ENCODE measurements at regions not wholly inside any gene's neighbourhood (a gene's known extent, or its start where the extent isn't known, plus 50 kb on each side); places are given as distances from the start of the nearest gene placed in this dataset.

DNA sequence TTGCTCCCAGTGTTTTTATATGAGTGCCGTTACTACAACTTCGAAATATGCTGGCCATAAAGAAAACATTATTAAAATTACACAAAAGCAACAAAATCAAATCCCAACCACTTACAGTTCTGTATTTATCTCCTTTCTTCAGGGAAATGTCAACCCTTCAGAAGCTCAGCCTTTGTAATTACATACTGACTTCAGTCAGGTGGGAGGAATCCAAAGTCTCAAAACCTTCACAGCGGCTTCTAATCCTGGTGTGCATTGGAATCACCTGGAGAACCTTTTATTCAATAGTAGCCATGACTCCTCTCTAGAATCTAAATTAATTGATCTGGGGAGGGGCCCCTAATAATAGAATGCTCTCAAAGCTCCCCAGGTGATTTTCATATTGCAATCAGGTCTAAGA, 463.7 kb upstream of the ARHGEF26 start:
- intact Hi-C loops (cut with DNase I) = no loop called here
- no peak for ATAC-seq
- no peak for DNase-seq (ENCODE audit: low spot score)

DNA sequence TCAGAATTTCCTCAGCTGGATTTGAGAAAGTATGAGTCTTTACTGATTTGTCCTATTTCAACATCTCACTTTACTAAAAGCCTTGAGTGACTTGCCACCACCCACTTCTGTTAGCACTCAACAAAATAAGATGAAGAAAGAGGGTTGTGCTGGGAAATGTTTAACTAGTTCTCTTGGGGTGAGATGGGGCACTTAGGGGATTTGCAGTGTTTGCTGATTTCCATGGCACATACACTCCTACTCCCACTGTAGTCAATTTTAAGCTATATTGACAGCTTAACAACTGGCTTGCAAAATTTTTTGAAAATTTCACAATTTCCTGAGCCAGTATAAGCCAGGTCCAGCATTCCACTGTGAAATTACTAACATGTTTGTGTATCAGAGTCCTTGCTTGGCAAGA, 463.1 kb upstream of the ARHGEF26 start:
- DNase-seq (ENCODE audit: low spot score) (no peak), ATAC-seq (no peak)
- intact Hi-C loops (cut with DNase I) = no loop called here

DNA sequence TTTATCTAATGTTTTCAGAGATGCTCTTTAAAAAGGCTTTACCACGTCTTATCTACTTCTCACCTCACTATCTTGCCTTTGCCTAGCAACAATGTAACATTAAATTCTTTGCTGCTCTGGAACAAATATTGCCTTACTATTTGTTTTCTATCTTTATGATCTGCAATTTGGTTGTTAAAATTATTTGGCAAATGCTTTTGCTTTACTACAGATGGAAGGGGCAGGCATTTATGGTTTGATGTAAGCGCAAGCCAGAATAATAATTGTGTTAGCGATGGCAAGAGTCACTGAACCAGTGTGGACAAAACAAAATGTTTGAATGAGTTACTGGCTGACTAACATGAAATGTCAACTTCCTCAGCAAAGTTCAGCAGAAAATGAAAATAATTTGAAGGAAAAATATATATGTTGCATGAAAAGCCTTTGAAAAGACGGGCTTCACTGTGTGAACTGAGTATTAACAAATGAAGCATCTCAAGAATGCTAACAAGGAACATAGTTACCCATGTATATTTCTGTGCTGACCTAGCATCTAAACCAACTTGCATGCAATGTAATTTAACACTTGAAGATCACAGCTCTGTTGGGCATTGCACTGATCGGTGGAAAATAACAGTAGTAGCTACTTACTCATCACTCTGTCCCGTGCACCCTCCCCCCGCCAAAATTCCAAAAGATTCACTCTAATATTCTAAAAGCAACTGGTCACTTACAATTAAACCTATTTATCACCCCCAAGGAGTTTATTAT, 454.0 kb upstream of the ARHGEF26 start:
- no peak for DNase-seq (ENCODE audit: low spot score)
- intact Hi-C loops (cut with DNase I) = no loop called here
- no peak for ATAC-seq

DNA sequence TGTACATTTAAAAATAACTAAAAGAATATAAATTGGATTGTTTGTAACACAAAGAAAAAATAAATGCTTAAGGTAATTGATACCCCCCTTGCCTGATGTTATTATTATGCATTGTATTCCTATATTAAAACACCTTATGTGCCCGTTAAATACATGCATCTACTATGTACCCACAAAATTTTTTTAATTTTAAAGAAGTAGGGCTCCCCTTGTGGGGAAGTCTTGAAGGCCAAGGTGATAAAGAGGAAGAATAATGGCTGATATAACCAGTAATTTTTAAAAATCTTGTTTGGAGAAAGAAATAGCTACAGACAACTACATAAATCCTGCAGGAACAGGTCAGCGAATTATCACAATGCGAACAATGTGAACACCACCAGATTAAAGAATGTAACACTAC, 451.7 kb upstream of the ARHGEF26 start:
- intact Hi-C loops (cut with DNase I) = no loop called here
- no peak for ATAC-seq
- no peak for DNase-seq (ENCODE audit: low spot score)

DNA sequence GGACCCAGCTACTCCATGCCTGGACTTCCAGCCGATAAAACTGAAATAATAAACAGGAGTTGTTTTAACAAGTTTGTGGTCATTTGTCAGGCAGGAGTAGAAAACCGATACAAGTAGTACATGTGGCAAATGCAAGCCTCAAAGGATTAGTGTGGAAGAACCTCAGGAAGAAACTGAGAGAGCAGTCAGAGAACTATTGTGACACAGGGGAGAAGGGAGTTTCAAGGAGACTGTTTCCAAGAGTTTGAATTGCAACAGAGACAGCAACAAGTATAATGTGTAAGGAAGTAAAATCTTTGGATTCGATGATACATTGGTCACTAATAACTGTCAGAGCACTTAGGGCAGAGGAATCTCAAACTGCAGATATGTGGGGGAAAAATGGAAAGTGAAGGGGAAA, 450.6 kb upstream of the ARHGEF26 start:
- ATAC-seq = no peak
- intact Hi-C loops (cut with DNase I) = no loop called here
- no peak for DNase-seq (ENCODE audit: low spot score)

DNA sequence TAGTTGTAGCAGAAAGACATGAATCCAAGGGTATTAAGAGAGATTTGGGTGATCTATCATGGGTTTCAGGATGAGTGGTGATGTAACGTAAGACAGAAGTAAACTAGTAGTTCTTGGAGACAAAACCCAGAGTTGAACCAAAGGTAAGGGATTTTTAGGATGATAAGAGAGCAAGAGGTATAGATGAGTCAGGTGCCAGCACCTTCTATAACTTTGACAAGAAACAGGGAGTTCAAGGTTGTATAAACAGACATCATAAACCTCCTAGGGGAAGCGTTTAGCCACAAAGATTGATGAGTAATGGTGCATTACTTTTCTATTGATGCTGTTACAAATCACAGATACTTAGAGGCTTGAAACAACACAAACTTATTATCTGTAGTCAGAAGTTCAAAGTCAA, 447.3 kb upstream of the ARHGEF26 start:
- no peak for ATAC-seq
- no peak for DNase-seq (ENCODE audit: low spot score)
- intact Hi-C loops (cut with DNase I) = no loop called here

DNA sequence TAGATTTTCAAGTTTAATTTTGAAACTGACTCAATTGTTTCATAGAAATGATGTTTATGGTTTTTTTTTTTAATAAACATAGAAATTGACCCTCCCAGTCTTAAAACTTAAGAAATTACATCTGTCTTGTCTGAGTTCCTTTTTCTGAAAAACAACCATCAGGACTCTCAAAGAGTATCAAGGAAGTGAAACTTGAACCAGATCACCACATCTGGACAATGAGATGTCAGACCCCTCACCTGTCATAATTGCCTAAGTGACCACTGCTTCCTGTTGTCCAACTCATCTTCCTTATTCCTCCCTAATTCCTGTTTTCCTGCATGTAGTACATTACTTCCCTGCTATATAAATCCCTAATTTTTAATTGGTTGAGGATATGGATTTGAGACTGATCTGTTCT, 441.5 kb upstream of the ARHGEF26 start:
- ATAC-seq = peak; percentile 55
- DNase-seq (ENCODE audit: low spot score) = no peak
- intact Hi-C loops (cut with DNase I) = no loop called here

DNA sequence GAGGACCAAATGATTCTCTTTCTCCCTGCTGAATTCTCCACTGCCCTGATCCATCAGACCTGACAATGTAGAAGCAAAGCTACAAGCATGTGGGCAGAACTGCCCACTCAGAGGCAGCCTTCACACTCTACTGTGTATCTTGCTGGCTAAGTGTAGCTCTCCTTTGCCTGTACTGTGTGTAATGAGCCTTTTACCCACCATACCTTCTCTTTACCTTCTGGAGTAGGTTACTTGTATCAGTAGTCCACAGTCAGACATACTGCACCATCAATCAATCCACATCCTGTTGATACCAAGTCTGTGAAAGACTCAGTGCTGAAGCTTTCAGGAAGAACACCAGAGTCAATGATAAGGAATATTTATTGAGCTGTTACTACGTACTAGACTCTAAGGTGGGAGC, 440.7 kb upstream of the ARHGEF26 start:
- intact Hi-C loops (cut with DNase I) = no loop called here
- ATAC-seq = no peak
- DNase-seq (ENCODE audit: low spot score) = no peak

DNA sequence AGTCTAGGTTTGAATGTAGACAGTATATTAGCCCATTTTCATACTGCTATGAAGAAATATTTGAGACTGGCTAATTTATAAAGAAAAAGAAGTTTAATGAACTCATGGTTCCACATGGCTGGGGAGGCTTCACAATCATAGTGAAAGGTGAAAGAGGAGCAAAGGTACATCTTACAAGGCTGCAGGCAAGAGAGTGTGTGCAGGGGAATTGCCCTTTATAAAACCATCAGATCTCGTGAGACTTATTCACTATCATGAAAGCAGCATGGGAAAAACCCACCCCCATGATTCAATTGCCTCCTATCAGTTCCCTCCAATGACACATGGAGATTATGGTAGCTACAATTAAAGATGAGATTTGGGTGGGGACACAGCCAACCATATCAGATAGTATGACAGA, 440.1 kb upstream of the ARHGEF26 start:
- intact Hi-C loops (cut with DNase I) = no loop called here
- DNase-seq (ENCODE audit: low spot score) (no peak), ATAC-seq (no peak)

DNA sequence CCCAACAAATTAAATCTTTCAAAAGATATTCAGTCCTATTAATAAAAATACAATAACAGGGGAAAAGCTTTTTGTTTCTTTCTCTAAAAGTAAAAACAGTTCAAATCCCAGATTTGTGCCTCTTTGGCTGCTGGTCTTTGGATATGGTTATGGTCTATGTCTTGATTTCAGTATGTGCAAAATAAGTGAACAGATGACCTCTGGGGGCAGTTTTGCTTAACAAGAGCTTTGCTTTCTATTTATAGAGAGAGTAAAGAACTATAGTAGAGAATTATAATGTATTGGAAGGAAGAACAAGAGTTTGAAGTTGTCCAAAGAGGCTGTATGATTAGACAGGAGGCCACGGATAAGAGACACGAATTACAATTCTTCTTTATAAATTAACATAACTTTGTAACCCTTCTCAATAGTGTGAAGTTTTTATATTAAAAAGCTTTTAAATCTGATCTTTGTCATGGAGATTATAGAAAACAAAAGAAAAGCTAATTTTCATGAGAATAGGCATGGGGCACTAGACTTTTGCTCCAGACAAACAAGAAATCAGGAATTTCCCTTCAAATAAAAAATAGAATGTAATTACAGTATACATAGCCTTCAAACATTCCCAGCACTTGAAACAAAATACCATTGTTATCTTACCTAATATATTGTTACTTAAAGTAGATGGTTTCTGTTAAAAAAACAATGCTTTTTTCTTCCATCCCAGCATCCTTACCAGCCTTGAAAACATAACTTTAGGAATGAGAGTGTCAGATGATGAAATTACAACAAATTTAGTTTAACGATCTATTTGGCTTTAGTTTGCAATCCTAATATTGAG, 432.7 kb upstream of the ARHGEF26 start:
- DNase-seq (ENCODE audit: low spot score) (no peak), ATAC-seq (no peak)
- intact Hi-C loops (cut with DNase I) = no loop called here

DNA sequence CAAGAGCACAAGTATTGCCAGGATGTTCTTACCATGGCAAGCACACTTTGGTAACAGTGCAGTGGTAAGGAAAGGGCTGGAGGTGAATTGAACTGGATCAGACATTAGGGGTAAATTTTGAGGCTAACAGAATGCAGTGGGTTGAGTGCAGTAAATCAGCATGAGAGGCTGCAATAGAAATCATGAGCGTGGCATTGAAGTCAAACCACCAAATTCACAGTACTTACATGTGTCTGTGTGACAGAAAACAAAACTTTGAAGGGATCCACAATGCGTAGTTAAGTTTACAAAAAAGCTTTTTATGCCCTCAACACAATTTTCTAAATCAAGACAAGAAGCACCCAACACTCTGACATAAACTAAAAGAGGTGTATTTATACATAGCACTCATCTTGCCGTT, 428.0 kb upstream of the ARHGEF26 start:
- DNase-seq (ENCODE audit: low spot score) (no peak), ATAC-seq (no peak)
- intact Hi-C loops (cut with DNase I) = no loop called here

DNA sequence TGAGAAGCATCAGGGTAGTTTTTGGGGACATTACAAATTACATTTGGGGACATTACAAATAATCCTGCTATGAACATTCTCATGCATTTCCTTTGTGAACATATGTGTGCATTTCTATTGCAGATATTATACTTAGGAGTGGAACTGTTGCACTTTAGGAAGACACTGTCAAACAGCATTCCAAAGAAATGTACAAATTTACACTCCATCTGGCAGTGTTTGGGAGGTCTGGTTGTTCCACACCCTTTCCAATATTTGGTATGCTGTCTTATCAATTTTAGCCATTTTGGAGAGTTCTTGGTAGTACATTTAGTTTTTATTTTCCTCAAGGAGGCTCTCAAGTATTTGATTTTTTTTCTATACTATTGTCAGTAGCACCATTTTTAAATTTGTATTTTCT, 419.1 kb upstream of the ARHGEF26 start:
- intact Hi-C loops (cut with DNase I) = no loop called here
- DNase-seq (ENCODE audit: low spot score) = no peak
- ATAC-seq = no peak

DNA sequence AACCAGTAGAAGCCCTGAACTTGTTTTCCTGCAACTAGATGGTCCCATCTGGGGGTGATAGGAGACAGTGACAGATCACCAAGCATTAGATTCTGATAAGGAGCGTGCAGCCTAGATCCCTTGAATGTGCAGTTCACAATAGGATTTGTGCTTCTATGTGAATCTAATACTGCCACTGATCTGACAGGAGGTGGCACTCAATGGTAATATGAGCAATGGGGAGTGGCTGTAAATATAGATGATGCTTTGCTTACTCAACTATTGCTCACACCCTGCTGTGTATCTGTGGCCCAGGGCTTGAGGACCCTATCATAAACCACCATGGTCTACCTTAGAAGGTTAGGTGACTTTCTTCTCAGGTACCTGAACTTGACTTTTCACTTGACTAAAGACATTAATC, 417.1 kb upstream of the ARHGEF26 start:
- intact Hi-C loops (cut with DNase I) = no loop called here
- no peak for ATAC-seq
- no peak for DNase-seq (ENCODE audit: low spot score)

DNA sequence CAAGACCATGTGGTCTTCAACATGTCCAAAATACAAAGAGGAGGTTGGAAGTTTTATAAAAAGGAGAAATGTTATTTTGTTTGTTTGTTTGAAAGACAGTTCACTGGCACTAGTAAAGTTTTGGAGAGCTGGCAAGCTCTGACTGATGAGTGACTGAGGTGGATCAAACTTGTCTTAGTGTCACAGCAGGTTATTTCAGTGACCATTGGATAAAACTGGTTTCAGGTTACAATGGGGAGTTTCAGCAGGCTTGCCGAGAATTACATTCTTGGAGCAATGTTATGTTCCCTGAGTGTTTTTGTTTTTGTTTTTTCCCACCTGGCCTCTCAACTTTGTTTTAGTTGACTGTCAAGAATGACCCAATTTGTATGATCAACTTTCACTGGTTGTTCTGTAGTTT, 414.5 kb upstream of the ARHGEF26 start:
- intact Hi-C loops (cut with DNase I) = no loop called here
- DNase-seq (ENCODE audit: low spot score) = no peak
- no peak for ATAC-seq

DNA sequence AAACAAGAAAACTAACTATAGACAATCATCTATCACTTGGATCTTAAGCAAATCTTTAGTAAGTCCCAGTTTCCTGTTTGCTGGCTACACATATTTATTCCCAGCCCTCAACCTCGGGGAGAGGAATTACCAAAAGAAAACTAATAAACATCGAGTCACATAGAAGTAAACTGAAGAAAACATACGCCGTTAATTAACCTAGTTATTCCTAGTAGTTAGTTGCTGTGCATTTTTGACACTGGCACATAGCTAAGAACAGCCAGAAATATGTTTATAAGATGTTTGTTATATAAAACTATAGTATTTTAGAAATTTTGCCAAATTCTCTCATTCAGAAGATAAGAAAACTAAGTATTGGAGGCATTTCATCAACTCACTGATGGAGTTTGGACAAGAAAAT, 407.2 kb upstream of the ARHGEF26 start:
- ATAC-seq (no peak), DNase-seq (ENCODE audit: low spot score) (no peak)
- intact Hi-C loops (cut with DNase I) = no loop called here

DNA sequence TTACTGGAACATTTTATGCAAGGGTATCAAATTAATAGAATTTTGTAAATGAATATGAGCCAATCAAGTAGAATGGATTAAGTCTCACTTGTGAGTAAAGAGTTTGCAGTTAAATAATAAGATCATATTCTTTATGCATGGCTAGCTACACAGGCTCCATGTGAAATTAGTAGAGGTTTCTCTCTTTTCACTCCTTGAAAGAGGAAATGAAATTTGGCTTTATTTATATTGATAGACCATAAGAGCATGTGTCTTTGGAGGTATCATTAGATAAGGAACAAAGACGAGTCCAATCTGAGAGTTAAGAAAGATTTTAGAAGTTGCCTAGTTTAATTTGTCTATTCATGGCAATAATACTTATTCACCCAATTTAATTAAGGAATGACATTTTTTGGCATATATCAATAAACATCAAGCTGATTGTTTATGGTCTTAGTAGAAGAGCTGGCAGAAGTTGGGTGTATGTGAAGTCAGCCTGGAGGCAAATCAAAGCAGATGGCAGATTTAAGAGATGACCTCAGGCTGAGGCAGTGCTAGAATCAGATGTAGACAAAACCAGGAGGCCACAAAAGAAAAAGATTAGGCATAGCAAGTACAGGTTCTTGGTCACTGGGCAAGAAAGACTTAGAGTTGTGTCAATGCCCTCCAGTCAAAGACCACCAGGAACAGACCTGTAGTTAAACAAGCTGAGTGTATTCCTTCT, 406.5 kb upstream of the ARHGEF26 start:
- ATAC-seq (no peak), DNase-seq (ENCODE audit: low spot score) (no peak)
- intact Hi-C loops (cut with DNase I) = no loop called here

DNA sequence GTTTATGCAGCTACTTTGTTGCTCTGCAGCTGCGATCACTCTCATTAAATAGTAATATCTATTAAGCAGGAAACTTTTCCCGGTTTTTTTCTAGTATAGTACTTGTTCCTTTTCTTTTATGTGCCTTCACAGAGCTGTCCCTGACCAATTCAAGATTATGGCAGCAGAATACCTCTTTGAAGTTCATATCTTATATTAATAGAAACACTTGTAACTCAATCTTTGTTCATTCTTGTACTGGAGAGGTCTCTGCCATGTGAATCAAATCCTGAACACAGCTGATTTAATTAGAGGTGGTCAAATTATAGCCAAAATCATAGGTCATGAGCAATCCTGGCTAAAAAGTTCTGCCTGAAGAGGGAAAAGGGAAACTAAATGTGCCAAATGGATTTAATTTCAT, 399.0 kb upstream of the ARHGEF26 start:
- no peak for ATAC-seq
- no peak for DNase-seq (ENCODE audit: low spot score)
- intact Hi-C loops (cut with DNase I) = no loop called here

DNA sequence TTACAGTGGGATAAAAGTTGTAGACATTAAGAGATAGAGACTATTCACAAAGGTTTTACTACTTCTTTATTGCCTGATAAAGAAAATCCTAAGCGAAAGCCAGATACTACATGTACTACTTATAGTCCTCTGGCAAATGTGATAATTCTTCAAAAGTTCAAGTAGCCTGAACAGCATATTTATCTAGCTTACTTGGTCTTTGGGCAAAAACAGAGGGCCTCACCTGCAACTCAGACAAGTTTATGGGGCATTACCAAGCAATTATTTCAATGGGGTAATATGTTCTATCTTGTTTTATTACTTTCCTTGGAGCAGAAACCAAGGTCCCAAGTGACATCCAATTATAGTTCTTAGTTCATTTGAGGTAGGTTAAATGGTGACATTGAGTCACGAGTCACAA, 390.1 kb upstream of the ARHGEF26 start:
- intact Hi-C loops (cut with DNase I) = no loop called here
- ATAC-seq = no peak
- DNase-seq (ENCODE audit: low spot score) = no peak

DNA sequence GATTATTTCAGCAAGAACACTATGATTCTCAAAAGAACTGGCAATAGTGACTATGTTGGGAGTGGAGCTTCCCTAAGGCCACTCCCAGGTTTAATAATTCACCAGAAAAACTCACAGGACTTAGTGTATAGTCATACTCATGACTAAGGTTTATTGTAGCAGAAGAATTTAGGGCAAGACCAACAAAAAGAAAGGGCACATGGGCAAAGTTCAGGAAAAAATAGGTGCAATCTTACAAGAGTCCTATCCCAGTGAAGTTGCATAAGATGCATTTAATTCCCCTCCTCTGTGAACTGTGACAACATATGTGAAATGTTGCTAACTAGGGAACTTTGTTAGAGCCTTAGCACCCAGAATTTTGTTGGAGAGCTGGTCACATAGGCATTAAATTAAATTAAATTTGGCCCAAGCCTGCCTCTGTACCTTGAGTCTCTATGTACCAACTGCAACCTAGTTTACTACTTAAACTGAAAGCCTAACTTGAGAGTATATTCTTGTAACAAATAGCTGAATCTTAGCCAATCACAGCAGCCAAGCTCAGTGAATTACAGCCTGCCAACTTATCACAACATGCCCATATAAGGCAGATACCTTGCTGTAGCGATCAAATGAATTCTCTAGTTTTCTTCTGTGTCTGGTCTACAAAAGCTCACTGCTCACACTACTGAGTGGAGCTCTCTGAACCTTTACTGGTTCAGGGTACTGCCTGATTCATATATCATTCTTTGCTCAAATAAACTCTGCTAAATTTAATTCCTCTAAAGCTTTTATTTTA, 386.2 kb upstream of the ARHGEF26 start:
- no peak for DNase-seq (ENCODE audit: low spot score)
- intact Hi-C loops (cut with DNase I) = no loop called here
- ATAC-seq = no peak

DNA sequence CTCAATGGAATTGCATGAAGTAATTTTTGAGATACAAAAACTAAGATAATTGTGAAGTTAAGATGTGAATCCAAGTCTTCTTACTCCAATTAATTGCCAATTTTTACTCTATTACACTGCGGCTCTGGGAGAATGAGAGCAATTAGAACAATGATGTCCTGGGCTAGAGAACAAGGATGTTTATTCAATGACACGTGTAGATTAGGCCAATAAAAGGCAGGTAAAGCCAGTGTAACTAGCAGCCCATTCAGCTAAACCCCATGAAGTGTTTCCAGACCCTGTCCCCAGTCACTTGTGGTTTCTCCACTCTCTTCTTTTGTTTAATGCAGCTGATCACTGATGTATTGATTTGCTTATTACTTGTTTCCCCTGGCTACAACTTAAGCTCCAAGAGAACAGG, 381.1 kb upstream of the ARHGEF26 start:
- no peak for ATAC-seq
- intact Hi-C loops (cut with DNase I) = no loop called here
- DNase-seq (ENCODE audit: low spot score) = no peak
